Right renal pelvis (tissue), 4 donors: ENCODE measurements at regions not wholly inside any gene's neighbourhood (a gene's known extent, or its start where the extent isn't known, plus 50 kb on each side); places are given as distances from the start of the nearest gene placed in this dataset.
A peak's percentile ranks its signal among the peaks of the same experiment; 100 is the strongest.

Experiments used
- DNase-seq, 4 donors: peaks; one replicate each; pipeline ENCODE4 v3.0.0-alpha.2; 2013; ENCODE audit warnings: low read depth in 4 of 4, low spot score in 3 of 4, missing footprints in 1 of 4

DNA sequence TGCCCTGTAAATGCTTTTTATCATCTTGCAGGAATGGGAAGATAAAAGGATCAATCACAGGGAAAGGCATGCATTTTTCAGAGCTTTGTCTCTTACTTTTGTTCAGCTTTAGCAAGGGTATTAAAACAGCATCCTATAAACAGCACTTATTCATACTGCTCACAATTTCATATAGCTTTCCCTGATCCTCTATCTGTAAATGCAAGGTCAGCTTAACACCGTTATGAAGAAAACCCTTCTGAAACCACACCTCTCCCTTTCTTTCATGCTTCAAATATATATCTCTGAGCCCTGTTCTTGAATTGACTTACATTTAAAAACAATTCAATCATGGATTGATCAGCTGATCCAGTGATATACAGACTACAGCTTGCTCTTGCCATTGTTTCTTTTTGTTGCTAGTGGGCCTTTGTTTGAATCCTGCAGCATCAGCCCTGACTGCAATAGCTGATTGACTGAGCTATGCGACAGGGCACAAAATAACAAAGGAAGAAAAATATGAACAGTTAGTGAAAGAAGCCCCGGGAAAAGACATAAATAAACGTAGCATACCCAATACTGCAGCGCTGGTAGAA lies 795.5 kb upstream of the CDH2 start:
- DNase-seq = no peak

GRCh38 chr18:28963481-28963880 lies 786.6 kb upstream of the CDH2 start:
- DNase-seq = no peak

DNA sequence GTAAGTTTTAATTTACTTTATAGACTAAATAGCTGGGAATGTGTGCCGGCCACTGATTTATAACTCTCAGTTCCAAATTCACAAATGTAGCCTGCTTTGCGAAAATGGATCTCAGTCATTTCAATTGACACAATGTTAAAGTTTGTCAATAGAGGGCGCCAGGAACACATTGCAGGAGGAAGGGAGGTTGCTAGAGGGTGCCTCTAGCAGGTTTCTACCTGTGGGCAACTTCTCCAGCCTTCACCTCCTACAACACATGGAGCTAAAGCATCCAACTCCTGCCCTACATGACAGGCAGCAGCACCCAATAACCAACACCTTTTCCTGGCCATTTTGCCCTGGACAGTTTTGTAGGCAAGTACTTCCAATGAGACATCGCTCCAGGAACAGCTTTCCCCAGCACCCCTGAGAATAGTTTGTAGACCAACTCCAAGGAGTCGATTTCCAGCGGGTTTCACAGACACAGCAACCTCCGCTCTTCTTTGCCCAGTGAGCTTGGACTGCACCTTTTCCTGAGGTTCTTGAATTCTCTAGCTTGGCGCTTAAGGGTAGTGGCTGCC lies 784.8 kb upstream of the CDH2 start:
- DNase-seq = no peak

- DNase-seq = no peak
Measured at GRCh38 chr18:28960146-28960545, 783.2 kb upstream of the CDH2 start.

- no peak for DNase-seq
Measured at GRCh38 chr18:28952339-28952738, 775.4 kb upstream of the CDH2 start.

DNA sequence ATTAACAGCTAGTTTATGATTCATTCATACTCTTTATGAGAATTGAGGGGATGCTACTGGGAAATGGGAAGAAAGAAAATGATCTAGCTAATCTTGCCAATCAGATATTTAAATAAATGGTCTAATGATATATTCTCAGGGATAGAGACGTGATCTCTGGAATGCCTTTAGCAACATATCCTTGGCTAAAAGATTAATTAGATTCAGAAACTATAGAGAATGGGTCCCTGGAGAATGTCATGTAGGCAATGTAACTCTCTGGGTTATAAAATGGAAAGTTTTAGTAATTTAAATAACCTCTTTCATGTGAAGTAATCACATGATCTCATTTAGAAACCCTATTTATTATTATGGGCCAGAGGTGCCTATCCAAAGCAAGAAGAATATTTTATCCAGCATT lies 771.0 kb upstream of the CDH2 start:
- no peak for DNase-seq

GRCh38 chr18:28946471-28946870 lies 769.5 kb upstream of the CDH2 start:
- no peak for DNase-seq

DNA sequence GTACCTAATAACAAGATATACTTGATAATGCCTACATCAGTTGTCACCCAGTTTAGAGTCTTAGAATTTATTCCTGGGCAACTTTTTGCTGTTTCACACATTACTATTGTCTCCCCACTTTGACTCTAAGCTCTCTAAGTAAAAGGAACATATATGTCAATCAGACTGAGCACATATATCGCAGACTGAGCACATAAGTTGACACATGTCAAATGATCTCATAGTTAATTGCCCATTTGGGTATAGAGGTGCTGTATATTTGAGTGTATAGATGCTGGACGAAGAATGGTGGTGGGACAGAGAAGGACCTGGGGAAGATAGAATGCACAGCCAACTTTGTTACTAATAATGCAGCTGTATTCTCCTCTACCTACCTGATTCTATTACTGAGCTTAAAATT lies 746.0 kb upstream of the CDH2 start:
- no peak for DNase-seq

DNA sequence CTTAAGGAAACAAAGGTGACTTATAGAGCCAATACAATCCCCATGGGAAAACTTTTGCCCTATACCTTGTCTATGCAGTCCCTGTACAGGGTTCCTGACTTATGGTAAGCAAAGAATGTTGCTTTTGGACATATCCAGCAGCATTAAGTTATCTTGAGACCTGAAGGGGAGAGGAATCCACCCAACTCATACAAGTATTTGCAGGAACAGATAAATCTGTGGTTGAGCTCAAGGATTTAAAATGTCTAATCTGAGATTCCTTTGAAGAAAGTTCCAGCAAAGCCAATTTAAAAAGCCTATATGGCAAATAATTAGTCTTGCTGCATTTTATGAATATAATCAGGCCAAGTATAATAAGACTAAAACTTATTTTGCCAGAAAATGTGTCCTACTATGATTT lies 739.5 kb upstream of the CDH2 start:
- DNase-seq = no peak

GRCh38 chr18:28905509-28905908 lies 728.6 kb upstream of the CDH2 start:
- no peak for DNase-seq

DNA sequence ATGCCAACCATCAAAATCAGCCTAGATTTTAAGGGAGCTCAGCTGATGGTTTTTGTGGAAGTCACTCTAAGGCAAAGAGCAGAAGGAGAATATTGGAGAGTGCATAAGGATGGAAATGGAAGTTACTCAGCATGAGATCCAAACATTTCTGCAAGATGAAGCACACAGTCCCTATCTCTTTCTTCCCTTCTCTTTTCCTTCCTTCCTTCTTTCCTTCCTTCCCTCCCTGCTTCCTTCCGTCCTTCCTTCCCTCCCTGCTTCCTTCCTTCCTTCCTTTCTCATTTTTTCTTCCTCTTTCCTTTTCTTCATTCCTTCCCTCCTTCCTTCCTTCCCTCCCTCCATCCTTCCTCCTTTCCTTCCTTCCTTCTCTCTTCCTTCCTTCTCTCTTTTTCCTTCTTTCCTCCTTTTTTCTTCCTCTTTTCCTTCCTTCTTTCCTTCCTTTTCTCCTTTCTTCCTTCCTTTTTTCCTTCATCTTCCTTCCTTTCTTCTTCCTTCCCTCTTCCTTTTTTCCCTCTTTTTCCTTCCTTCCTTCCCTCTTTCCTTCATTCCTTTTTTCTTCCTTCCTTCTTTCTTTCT lies 727.9 kb upstream of the CDH2 start:
- DNase-seq = no peak

- DNase-seq = no peak
Measured at GRCh38 chr18:28903306-28903705, 726.4 kb upstream of the CDH2 start.

DNA sequence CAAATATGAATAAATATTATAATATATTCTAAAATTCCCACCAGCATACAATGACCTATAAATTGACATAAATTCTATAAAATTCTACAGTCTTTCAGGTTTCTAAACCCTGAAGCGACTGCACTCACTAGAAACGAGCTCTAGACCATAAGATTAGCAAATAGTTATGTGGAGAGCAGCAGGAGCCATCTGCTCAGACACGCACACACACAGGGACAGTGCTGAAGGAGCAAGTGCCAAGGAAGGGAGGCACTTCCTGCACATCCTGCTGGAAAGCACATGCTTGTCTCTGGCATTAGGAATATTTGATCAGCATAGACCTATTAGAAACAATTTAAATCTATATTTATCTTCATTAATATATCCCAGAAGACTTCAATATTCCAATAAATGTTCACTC lies 713.9 kb upstream of the CDH2 start:
- no peak for DNase-seq

- no peak for DNase-seq
Measured at GRCh38 chr18:28884304-28884703, 707.4 kb upstream of the CDH2 start.

GRCh38 chr18:28880856-28881255 lies 703.9 kb upstream of the CDH2 start:
- DNase-seq = no peak

DNA sequence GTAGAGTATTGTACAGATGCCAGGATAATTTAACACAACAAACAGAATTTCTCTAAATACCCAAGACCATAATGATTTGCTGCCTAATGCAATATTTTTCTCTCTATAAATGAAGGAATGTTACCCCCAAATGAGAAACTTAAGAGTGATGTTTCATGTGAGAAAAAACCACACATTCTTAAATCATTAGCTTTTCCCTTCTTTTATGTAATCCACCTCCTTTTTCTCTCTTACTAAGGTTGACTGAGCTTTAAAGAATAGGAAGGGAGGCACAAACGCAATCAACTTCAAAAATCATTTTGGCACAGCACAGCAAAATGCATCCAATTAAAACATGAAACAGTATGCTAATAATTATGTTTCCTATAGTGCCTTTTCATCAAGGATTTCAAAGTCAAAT lies 698.1 kb upstream of the CDH2 start:
- no peak for DNase-seq

DNA sequence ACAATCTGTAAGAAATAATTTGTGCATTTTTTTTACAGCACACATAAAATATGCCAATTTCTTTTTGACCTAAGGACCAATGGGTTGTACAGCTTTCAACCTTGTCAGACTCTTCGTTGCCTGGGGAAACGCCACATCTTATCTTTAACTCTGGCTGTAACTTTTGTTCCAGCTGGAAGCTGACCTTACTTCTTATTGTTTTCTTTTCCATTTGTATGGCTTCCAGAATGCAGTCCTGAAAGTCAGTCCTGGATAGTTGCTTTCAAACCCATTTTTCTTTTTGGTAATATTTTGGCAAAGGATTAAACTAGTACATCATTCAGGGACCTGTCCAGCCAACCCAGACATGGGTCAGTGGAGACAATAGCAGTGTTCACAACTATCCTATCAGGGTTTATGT lies 686.5 kb upstream of the CDH2 start:
- DNase-seq = peak in 1 of 4 donors; percentile 3

DNA sequence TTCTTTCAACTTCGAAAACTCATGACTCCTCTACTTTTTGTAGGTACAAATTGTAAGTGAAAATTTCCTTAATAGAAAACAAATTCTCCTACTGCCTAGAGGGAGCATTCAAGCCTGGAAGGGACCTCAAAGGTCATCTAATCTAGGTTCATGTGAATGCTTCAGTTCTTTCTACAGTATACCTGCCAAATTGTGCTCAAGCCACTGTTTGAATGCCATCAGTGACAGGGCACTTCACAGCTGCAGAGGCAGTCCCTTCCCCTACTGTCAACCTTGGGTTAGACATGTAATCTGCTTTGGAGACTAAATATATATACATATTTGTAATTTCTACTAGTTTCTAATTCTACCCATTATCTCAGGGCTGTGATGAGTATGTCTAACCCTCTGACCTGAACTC lies 681.3 kb upstream of the CDH2 start:
- no peak for DNase-seq

- DNase-seq = no peak
Measured at GRCh38 chr18:28855989-28856388, 679.1 kb upstream of the CDH2 start.

DNA sequence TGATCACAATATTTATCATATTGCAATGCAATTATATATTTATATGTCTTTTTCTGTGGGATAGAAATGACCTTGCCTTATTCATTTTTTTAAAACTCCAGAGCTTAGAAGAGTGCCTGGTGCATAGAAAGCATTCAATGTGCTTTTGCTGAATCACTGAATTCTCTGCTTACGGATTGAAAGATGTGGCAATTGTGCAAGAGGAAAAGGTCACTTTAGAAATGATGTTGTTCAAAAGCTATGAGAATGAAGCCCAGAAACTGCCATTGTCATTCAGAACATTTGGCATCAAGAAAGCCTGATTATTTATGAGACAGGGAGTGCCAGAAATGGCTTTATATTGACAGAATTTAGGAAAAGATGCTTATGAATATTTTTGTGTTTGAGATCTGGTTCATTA lies 678.6 kb upstream of the CDH2 start:
- DNase-seq = no peak

GRCh38 chr18:28854964-28855363 lies 678.0 kb upstream of the CDH2 start:
- no peak for DNase-seq

GRCh38 chr18:28846958-28847357 lies 670.0 kb upstream of the CDH2 start:
- DNase-seq = no peak

GRCh38 chr18:28837100-28837499 lies 660.2 kb upstream of the CDH2 start:
- DNase-seq = no peak
